Activated naive CD8-positive, alpha-beta T cell (primary cell): ENCODE measurements at regions not wholly inside any gene's neighbourhood (a gene's known extent, or its start where the extent isn't known, plus 50 kb on each side); places are given as distances from the start of the nearest gene placed in this dataset.

Experiments used
- H3K27ac Mint-ChIP-seq: one replicate; pipeline ENCODE4 v1.8.0; 2021; ENCODE audit warnings: mixed read lengths
- H3K27me3 Mint-ChIP-seq: one replicate; pipeline ENCODE4 v1.8.0; 2021; ENCODE audit warnings: mixed read lengths
- H3K36me3 Mint-ChIP-seq: one replicate; pipeline ENCODE4 v1.8.0; 2021; ENCODE audit warnings: mixed read lengths
- H3K4me1 Mint-ChIP-seq: one replicate; pipeline ENCODE4 v1.8.0; 2021; ENCODE audit warnings: low read depth, mixed read lengths
- H3K4me3 Mint-ChIP-seq: one replicate; pipeline ENCODE4 v1.8.0; 2021; ENCODE audit warnings: mild to moderate bottlenecking, mixed read lengths
- H3K9me3 Mint-ChIP-seq: one replicate; pipeline ENCODE4 v1.8.0; 2021; ENCODE audit warnings: low read depth, mixed read lengths

DNA sequence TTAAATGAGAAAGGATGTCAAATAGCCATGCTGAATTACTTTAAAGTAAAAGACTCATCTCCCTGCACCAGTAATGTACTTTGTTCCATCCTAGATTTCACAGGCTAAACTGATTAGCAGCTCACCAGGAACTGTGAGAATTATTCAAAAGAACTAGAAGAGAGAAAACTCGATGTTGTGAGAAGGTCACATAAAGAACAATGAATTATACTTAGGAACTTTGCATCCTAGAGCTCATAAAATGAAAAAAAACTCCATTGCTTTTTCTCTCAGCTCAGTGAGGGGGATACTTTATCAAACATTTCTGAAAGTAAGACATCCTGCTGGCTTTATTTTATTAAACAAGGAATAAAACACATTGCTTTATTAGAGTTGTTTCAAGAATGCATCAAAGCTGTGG is 278.5 kb downstream of the MRPL39 start:
- peaks cover 1% of the 10 kb centered on the region for H3K27me3 Mint-ChIP-seq
- H3K36me3 Mint-ChIP-seq: no peaks in the 10 kb centered on the region
- H3K27ac Mint-ChIP-seq: no peak overlapping the region
- H3K4me3 Mint-ChIP-seq: no peak overlapping the region
- no peaks in the 10 kb centered on the region for H3K9me3 Mint-ChIP-seq
- no peaks in the 10 kb centered on the region for H3K4me1 Mint-ChIP-seq

- H3K4me3 Mint-ChIP-seq: no peak overlapping the region
- no peak overlapping the region for H3K27ac Mint-ChIP-seq
- H3K9me3 Mint-ChIP-seq: no peaks in the 10 kb centered on the region
- H3K36me3 Mint-ChIP-seq: no peaks in the 10 kb centered on the region
- peaks cover 5% of the 10 kb centered on the region for H3K27me3 Mint-ChIP-seq
- no peaks in the 10 kb centered on the region for H3K4me1 Mint-ChIP-seq
Observed at GRCh38 chr21:25326181-25326580, 281.1 kb downstream of the MRPL39 start.

GRCh38 chr21:25324666-25325065 is 282.6 kb downstream of the MRPL39 start:
- H3K27me3 Mint-ChIP-seq: peaks cover 9% of the 10 kb centered on the region

GRCh38 chr21:25323356-25323949 is 283.8 kb downstream of the MRPL39 start:
- H3K4me1 Mint-ChIP-seq: no peaks in the 10 kb centered on the region
- H3K27me3 Mint-ChIP-seq: peaks cover 9% of the 10 kb centered on the region
- no peak overlapping the region for H3K4me3 Mint-ChIP-seq
- H3K36me3 Mint-ChIP-seq: no peaks in the 10 kb centered on the region
- H3K9me3 Mint-ChIP-seq: no peaks in the 10 kb centered on the region
- no peak overlapping the region for H3K27ac Mint-ChIP-seq

More at GRCh38 chr21:25324666-25325065, 282.6 kb downstream of the MRPL39 start:
- Mint-ChIP-seq H3K9me3 (no peaks in the 10 kb centered on the region), H3K4me1 (no peaks in the 10 kb centered on the region), H3K4me3 (no peak overlapping the region), H3K36me3 (no peaks in the 10 kb centered on the region), H3K27ac (no peak overlapping the region)

DNA sequence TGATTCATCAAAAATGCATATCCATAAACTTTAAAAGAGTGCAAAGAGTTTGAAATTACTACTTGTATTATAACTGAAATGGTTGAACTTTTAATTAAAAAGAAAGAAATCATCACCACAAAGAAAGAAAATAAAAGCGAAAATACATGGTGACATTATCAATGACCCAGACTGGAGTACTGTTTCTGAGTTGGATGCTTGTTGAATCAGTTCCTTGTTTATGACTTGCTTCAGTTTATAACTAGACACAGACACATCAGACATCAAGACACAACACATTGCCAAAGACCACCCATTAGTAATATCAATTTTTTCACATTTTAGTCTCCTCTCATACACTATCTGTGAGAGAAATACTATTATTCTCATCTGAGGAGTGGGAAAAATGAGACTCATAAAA is 293.0 kb downstream of the MRPL39 start:
- Mint-ChIP-seq H3K9me3 (no peaks in the 10 kb centered on the region), H3K27ac (no peak overlapping the region)

DNA sequence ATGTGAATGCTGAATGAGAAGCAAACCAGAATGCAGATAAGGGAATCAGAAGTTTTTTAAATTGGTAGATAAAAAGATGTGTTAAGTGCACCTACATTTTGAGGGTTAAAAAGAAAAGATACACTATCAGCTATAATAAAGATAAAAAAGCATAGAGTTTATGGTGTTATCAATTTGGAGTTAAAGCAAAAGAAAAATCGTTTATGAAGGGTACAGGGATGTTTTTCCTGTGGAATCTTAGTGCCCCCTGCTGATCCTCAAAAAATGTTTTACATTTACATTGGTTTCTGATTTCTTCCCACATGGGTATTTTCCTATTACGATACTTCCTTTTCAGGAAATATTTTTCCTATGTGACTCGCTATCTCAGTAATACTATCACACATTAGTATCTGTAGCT is 293.5 kb downstream of the MRPL39 start:
- Mint-ChIP-seq H3K27me3 (peaks cover 4% of the 10 kb centered on the region), H3K4me3 (no peak overlapping the region), H3K4me1 (no peaks in the 10 kb centered on the region), H3K9me3 (peaks cover 3% of the 10 kb centered on the region), H3K27ac (no peak overlapping the region), H3K36me3 (no peaks in the 10 kb centered on the region)

More for the DNA sequence above, 293.0 kb downstream of the MRPL39 start:
- no peaks in the 10 kb centered on the region for H3K36me3 Mint-ChIP-seq
- no peaks in the 10 kb centered on the region for H3K4me1 Mint-ChIP-seq
- peaks cover 2% of the 10 kb centered on the region for H3K27me3 Mint-ChIP-seq
- H3K4me3 Mint-ChIP-seq: no peak overlapping the region

GRCh38 chr21:25307489-25307888 is 299.8 kb downstream of the MRPL39 start:
- no peaks in the 10 kb centered on the region for H3K36me3 Mint-ChIP-seq
- no peak overlapping the region for H3K4me3 Mint-ChIP-seq
- no peak overlapping the region for H3K27ac Mint-ChIP-seq
- peaks cover 3% of the 10 kb centered on the region for H3K9me3 Mint-ChIP-seq
- no peaks in the 10 kb centered on the region for H3K4me1 Mint-ChIP-seq
- H3K27me3 Mint-ChIP-seq: peaks cover 7% of the 10 kb centered on the region

DNA sequence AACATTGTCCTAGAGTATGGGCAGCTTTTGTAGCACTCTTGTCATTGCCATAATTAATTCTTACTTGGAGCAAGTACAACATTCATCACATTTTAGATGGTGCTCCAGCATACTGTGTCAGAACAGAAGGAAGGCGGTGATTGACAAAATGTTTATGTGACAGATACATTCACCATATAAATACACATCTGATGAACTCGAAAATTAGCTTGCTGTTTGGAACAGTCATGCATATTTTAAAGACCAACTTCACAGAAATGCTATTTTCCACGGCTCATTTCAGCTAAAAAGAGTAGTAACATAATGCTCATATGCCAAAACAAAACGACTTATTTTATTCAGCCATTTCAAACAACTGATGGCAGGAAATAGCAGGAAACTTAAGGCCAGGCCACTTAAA is 302.7 kb downstream of the MRPL39 start:
- Mint-ChIP-seq H3K4me3 (no peak overlapping the region), H3K27ac (no peak overlapping the region), H3K4me1 (no peaks in the 10 kb centered on the region), H3K36me3 (no peaks in the 10 kb centered on the region), H3K27me3 (peaks cover 5% of the 10 kb centered on the region), H3K9me3 (peaks cover 3% of the 10 kb centered on the region)

DNA sequence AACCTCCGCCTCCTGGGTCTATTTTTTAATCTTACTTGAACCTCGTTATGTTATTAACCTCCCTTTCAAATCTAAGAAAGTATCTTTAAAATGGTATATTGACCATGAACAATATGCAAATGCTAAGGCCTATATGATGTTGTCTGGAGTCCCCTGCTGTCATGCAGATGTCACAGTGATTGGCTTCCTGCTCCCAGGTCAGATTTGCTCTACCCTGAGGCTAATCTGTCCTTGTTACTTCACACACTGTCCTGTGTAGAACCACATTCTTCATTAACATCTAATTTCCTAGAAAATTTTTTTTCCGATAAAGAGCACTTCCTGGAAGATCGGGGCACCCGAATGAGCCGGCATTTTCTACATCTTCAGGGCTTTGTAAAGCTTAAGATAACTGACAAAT is 306.6 kb downstream of the MRPL39 start:
- Mint-ChIP-seq H3K36me3 (no peaks in the 10 kb centered on the region), H3K27me3 (peaks cover 2% of the 10 kb centered on the region), H3K27ac (no peak overlapping the region), H3K4me1 (peaks cover 3% of the 10 kb centered on the region), H3K9me3 (peaks cover 8% of the 10 kb centered on the region), H3K4me3 (no peak overlapping the region)

DNA sequence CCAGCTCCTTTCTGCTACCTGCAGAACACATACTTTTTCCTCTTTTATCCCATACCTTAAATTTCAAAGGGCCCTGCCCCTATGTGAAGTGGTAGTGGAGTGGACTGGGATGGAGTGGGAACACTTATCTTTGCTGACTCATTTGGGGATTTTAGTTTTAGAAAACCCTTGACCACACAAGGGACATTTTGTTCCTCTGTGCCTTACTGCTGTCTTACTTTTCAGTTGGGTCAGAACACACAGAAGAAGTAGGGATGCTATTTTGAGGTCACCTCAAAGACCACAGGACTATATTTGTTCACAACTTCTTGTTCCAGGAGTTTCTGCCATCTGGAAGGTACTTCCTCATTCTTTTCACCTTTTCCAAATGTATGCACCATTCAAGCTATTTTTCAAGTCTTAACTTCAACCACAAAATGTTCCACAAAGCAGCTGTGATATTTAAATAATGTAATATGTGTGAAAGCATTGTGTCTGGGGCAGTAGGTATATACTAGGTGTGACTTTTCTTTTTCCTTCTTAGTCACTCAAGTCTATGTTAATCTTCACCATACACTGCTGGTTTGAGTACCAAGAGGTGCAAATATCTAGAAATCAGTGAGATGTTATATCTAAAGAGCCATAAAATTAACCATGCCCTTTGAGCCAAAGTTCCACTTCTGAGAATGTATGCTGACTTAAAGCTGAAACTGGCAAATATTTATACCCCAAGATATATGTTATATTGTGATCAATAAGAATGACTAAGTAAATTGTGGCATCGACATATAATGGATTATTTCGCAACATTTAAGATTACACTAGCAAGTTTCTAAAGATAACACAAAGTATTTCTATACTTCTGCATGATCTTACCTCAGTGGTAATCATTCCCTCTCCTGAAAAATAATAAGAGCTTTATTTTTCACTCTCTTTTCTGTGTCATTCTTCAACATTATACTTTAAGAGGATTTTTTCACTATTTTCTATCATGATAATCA is 308.5 kb downstream of the MRPL39 start:
- no peak overlapping the region for H3K27ac Mint-ChIP-seq
- H3K36me3 Mint-ChIP-seq: no peaks in the 10 kb centered on the region
- H3K4me1 Mint-ChIP-seq: peaks cover 3% of the 10 kb centered on the region
- H3K9me3 Mint-ChIP-seq: peaks cover 8% of the 10 kb centered on the region
- no peak overlapping the region for H3K4me3 Mint-ChIP-seq
- H3K27me3 Mint-ChIP-seq: no peaks in the 10 kb centered on the region

GRCh38 chr21:25297117-25297516 is 310.2 kb downstream of the MRPL39 start:
- Mint-ChIP-seq H3K27me3 (peaks cover 7% of the 10 kb centered on the region), H3K4me1 (peaks cover 3% of the 10 kb centered on the region), H3K36me3 (no peaks in the 10 kb centered on the region), H3K9me3 (peaks cover 8% of the 10 kb centered on the region), H3K27ac (no peak overlapping the region), H3K4me3 (no peak overlapping the region)

GRCh38 chr21:25296252-25296651 is 311.0 kb downstream of the MRPL39 start:
- Mint-ChIP-seq H3K27ac (no peak overlapping the region), H3K4me1 (peaks cover 3% of the 10 kb centered on the region), H3K9me3 (peaks cover 8% of the 10 kb centered on the region), H3K27me3 (peaks cover 7% of the 10 kb centered on the region), H3K36me3 (no peaks in the 10 kb centered on the region), H3K4me3 (no peak overlapping the region)

DNA sequence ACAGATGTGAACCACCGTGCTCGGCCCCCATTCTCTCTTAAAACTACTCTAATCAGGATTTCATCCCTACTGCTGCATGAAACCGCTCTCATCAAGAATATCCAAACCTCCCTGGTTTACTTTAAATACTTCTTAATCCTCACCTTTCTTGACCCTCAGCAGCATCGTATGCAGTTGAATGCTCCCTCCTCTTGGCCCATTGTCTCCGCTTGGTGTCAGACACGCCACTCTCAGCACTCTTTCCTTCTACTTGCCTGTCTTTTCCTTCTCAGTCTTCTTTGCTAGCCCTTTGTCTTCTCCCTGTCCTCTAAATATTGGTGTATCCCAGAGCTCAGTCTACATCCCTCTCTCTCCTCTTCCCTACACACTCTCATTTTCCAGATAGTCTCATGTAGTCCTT is 314.9 kb downstream of the MRPL39 start:
- no peaks in the 10 kb centered on the region for H3K36me3 Mint-ChIP-seq
- no peaks in the 10 kb centered on the region for H3K9me3 Mint-ChIP-seq
- peaks cover 7% of the 10 kb centered on the region for H3K27me3 Mint-ChIP-seq
- no peak overlapping the region for H3K27ac Mint-ChIP-seq
- no peak overlapping the region for H3K4me3 Mint-ChIP-seq
- H3K4me1 Mint-ChIP-seq: no peaks in the 10 kb centered on the region

DNA sequence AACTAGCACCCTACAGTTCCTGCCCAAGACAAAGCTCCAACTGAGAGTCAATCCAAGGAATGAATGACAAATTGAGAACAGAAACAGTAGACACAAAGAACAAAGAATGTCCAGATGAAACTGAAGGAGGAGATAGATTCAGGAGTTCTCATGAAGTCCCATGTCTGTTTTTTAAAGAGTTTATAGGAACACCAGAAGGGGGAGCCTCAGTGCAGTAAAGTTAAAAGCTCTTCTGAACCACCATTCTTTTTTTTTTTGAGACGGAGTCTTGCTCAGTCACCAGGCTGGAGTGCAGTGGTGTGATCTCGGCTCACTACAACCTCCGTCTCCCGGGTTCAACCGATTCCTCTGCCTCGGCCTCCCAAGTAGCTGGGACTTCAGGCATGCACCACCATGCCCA is 323.6 kb downstream of the MRPL39 start:
- Mint-ChIP-seq H3K9me3 (no peaks in the 10 kb centered on the region), H3K36me3 (no peaks in the 10 kb centered on the region), H3K27ac (no peak overlapping the region), H3K4me1 (no peaks in the 10 kb centered on the region), H3K27me3 (peaks cover 5% of the 10 kb centered on the region), H3K4me3 (no peak overlapping the region)

GRCh38 chr21:25281134-25281533 is 326.1 kb downstream of the MRPL39 start:
- Mint-ChIP-seq H3K4me1 (no peaks in the 10 kb centered on the region), H3K36me3 (no peaks in the 10 kb centered on the region), H3K27ac (no peak overlapping the region), H3K9me3 (no peaks in the 10 kb centered on the region), H3K27me3 (peaks cover 5% of the 10 kb centered on the region), H3K4me3 (no peak overlapping the region)
